Gastrocnemius medialis (tissue), 4 donors: ENCODE measurements at regions not wholly inside any gene's neighbourhood (a gene's known extent, or its start where the extent isn't known, plus 50 kb on each side); places are given as distances from the start of the nearest gene placed in this dataset.

Experiments
- ATAC-seq, 2 donors: fragments of 150-250 bp; one replicate each; pipeline ENCODE4 v1.9.1; 2016
- DNase-seq, 2 donors: peaks; one replicate each; pipeline ENCODE4 v3.0.0-alpha.2; 2019
- H3K27ac ChIP-seq, 4 donors: fragments of 200-600 bp; sonication (generic); 1 replicate in 1 of 4; 2 replicates in 3 of 4; pipeline ENCODE4 v1.5.1; 2016 to 2018; ENCODE audit warnings: mild to moderate bottlenecking in 2 of 4, moderate library complexity in 1 of 4
- H3K27me3 ChIP-seq, 3 donors: fragments of 200-600 bp; sonication (generic) in 2 of 3; 1 replicate in 1 of 3; 2 replicates in 2 of 3; pipeline versions ENCODE4 v1.5.1 to v1.6.0; 2016 to 2019; ENCODE audit warnings: mild to moderate bottlenecking in 1 of 3, moderate library complexity in 1 of 3
- H3K36me3 ChIP-seq, 2 donors: fragments of 200-600 bp; sonication (generic) in 1 of 2; one replicate each; pipeline ENCODE4 v1.5.1; 2017 to 2018
- H3K4me1 ChIP-seq, 2 donors: fragments of 200-600 bp; sonication (generic) in 1 of 2; one replicate each; pipeline ENCODE4 v1.5.1; 2016 to 2017; ENCODE audit warnings: mild to moderate bottlenecking in 2 of 2
- H3K4me3 ChIP-seq, 4 donors: fragments of 200-600 bp; sonication (generic) in 3 of 4; 1 replicate in 1 of 4; 2 replicates in 3 of 4; pipeline ENCODE4 v1.5.1; 2016 to 2019; ENCODE audit warnings: mild to moderate bottlenecking in 2 of 4
- H3K9me3 ChIP-seq, 3 donors: fragments of 200-600 bp; sonication (generic) in 2 of 3; 1 replicate in 1 of 3; 2 replicates in 2 of 3; pipeline ENCODE4 v1.5.1; 2016 to 2019
- POLR2A ChIP-seq, 2 donors: fragments of 450-650 bp; IDR thresholded peaks; one replicate each; pipeline ENCODE4 v1.6.1; 2017; ENCODE audit warnings: antibody characterized with exemption in 2 of 2, mild to moderate bottlenecking in 2 of 2, moderate library complexity in 2 of 2
- in situ Hi-C, 4 donors: fragments of 200-750 bp; cut with MboI; loops; one replicate each; pipeline versions ENCODE4 v1.15.0 to v1.8.0; 2017; ENCODE audit warnings: low sequenced_read_pairs in 4 of 4
- intact Hi-C: fragments of 100-400 bp; cut with DNase I; formaldehyde crosslinking; loops from one replicate; pipeline ENCODE4 v1.15.1; 2023; ENCODE audit warnings: low total_unique reads
- TF ChIP-seq, protein P1 (sequence below), 5 experiments: fragments of 450-650 bp in 3 of 5; fragments of 200-600 bp in 2 of 5; sonication (generic) in 2 of 5; IDR thresholded peaks in 4 of 5; conservative IDR thresholded peaks in 1 of 5; 1 replicate in 4 of 5; 2 replicates in 1 of 5; pipeline ENCODE4 v1.5.1; 2016 to 2019; ENCODE audit warnings: antibody characterized with exemption in 5 of 5, mild to moderate bottlenecking in 3 of 5, moderate library complexity in 3 of 5

DNA sequence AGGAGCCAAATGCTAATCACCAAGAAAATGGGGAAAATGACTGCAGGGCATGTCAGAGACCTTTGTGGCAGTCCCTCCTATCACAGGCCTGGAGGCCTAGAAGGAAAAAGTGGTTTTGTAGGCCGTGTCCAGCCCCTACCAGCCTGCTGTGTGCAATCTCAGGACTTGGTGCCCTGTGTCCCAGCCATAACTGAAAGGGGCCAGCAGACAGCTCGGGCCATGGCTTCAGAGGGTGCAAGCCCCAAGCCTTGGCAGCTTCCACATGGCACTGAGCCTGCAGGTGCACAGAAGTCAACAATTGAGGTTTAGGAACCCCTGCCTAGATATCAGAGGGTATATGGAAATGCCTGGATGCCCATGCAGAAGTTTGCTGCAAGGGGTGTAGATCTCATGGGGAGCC lies 391.2 kb upstream of the FSIP2 start:
- H3K27me3 ChIP-seq, result no peaks in the 10 kb centered on the region
- ATAC-seq, result no peak
- no peak overlapping the region for H3K4me3 ChIP-seq
- H3K36me3 ChIP-seq, result no peaks in the 10 kb centered on the region
- DNase-seq, result no peak
- in situ Hi-C loops, result no loop called here
- intact Hi-C loops, result no loop called here
- H3K4me1 ChIP-seq, result no peaks in the 10 kb centered on the region
- TF ChIP-seq POLR2A (IDR thresholded peaks at IDR 0.05), result no peak
- TF ChIP-seq, protein P1, sequence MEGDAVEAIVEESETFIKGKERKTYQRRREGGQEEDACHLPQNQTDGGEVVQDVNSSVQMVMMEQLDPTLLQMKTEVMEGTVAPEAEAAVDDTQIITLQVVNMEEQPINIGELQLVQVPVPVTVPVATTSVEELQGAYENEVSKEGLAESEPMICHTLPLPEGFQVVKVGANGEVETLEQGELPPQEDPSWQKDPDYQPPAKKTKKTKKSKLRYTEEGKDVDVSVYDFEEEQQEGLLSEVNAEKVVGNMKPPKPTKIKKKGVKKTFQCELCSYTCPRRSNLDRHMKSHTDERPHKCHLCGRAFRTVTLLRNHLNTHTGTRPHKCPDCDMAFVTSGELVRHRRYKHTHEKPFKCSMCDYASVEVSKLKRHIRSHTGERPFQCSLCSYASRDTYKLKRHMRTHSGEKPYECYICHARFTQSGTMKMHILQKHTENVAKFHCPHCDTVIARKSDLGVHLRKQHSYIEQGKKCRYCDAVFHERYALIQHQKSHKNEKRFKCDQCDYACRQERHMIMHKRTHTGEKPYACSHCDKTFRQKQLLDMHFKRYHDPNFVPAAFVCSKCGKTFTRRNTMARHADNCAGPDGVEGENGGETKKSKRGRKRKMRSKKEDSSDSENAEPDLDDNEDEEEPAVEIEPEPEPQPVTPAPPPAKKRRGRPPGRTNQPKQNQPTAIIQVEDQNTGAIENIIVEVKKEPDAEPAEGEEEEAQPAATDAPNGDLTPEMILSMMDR (IDR thresholded peaks at IDR 0.05 in 4 of 5, conservative IDR thresholded peaks at IDR 0.05 in 1 of 5), result no peak
- H3K9me3 ChIP-seq, result no peaks in the 10 kb centered on the region
- H3K27ac ChIP-seq, result no peak overlapping the region

DNA sequence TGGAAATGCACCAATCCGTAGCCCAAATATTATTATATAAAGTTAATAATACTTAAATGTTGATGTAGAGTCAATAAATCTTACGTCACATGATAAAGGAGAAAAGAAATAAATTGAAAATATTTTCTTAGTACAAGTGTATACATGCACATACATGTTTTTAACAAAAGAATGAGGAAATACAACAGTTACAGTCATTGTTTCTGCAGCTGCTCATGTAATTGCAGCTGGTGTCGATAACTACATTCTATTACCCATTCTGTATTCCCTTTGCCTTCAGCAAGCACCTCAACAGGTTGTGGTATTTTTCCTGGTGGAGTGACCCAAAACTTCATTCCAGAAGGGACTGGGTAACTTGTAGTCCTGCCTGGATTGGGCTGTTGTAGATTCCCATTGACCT lies 377.8 kb upstream of the FSIP2 start:
- intact Hi-C loops, result no loop called here

DNA sequence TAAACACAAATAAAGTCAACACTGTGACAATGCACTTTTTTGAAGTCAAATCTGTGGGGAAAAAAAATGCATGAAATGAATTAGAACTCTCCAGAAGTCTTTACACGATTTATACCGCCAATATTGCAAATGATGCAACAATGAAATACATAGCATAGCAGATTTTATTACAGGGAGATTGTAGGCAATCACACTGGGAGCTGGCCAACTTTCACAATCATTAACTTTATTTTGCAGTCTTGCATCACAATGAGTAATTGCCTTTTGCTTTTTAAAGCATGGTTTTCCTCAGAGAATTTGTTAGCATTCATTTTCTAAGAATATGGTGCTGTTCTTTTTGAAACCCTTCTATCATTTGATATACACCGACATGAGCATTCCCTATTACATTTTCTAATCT lies 366.4 kb upstream of the FSIP2 start:
- Histone ChIP-seq H3K4me3 (no peak overlapping the region), H3K27me3 (no peaks in the 10 kb centered on the region), H3K9me3 (no peaks in the 10 kb centered on the region), H3K4me1 (no peaks in the 10 kb centered on the region), H3K36me3 (no peaks in the 10 kb centered on the region), H3K27ac (no peak overlapping the region)
- intact Hi-C loops (no loop called here), in situ Hi-C loops (no loop called here)
- ATAC-seq, result no peak
- no peak for TF ChIP-seq POLR2A (IDR thresholded peaks at IDR 0.05)
- TF ChIP-seq, protein P1 (IDR thresholded peaks at IDR 0.05 in 4 of 5, conservative IDR thresholded peaks at IDR 0.05 in 1 of 5), result no peak
- no peak for DNase-seq

More for the DNA sequence above, 377.8 kb upstream of the FSIP2 start:
- ATAC-seq (no peak), DNase-seq (no peak)
- Histone ChIP-seq H3K4me1 (no peaks in the 10 kb centered on the region), H3K27ac (no peak overlapping the region), H3K36me3 (no peaks in the 10 kb centered on the region), H3K9me3 (no peaks in the 10 kb centered on the region), H3K4me3 (no peak overlapping the region), H3K27me3 (no peaks in the 10 kb centered on the region)
- TF ChIP-seq, protein P1 (IDR thresholded peaks at IDR 0.05 in 4 of 5, conservative IDR thresholded peaks at IDR 0.05 in 1 of 5), result no peak
- no peak for TF ChIP-seq POLR2A (IDR thresholded peaks at IDR 0.05)
- in situ Hi-C loops, result no loop called here

DNA sequence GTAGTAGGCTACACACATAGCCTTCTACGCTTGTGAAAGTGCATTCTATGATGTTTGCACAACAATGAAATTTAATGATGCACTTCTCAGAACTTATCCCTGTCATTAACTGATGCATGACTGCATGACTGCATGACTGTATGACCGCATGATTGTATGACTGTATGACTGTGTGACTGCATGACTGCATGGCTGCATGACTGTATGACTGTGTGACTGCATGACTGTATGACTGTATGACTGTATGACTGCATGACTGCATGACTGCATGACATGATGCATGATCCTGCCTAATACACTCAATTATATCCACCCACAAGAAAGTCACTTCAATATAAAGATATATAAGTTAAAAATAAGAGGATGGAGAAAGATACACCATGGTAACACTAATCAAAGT lies 365.4 kb upstream of the FSIP2 start:
- no peaks in the 10 kb centered on the region for H3K27me3 ChIP-seq
- no peaks in the 10 kb centered on the region for H3K36me3 ChIP-seq
- no peak for ATAC-seq
- no peak for TF ChIP-seq POLR2A (IDR thresholded peaks at IDR 0.05)
- TF ChIP-seq, protein P1 (IDR thresholded peaks at IDR 0.05 in 4 of 5, conservative IDR thresholded peaks at IDR 0.05 in 1 of 5), result no peak
- intact Hi-C loops (no loop called here), in situ Hi-C loops (no loop called here)
- no peaks in the 10 kb centered on the region for H3K9me3 ChIP-seq
- H3K27ac ChIP-seq, result no peak overlapping the region
- H3K4me1 ChIP-seq, result no peaks in the 10 kb centered on the region
- no peak for DNase-seq
- H3K4me3 ChIP-seq, result no peak overlapping the region

DNA sequence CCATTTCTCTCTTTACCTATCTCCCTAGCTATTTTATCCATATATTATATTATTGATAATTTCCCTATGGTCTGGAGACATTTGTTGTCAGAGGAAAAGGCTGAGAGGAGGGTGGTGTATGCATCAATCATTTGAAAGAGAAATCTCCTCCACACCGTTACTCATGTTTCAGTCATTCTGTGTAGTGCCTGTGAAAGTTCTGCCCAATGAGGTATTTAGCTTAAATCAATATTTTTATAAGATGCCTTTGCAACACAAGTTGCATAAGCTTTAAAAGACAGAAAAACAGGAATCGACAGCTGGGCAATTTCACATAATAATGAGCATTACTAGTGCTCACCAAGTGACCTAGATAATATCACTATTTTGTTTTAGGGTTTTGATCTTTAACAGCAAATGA lies 363.7 kb upstream of the FSIP2 start:
- H3K27me3 ChIP-seq, result no peaks in the 10 kb centered on the region
- H3K27ac ChIP-seq, result no peak overlapping the region
- H3K9me3 ChIP-seq, result no peaks in the 10 kb centered on the region
- H3K4me1 ChIP-seq, result no peaks in the 10 kb centered on the region
- in situ Hi-C loops, result no loop called here
- intact Hi-C loops, result no loop called here
- no peaks in the 10 kb centered on the region for H3K36me3 ChIP-seq
- no peak for DNase-seq
- no peak overlapping the region for H3K4me3 ChIP-seq
- ATAC-seq, result no peak
- TF ChIP-seq, protein P1 (IDR thresholded peaks at IDR 0.05 in 4 of 5, conservative IDR thresholded peaks at IDR 0.05 in 1 of 5), result no peak
- TF ChIP-seq POLR2A (IDR thresholded peaks at IDR 0.05), result no peak
